Trophoblast cell (in vitro differentiated cells and primary cell): ENCODE measurements at regions not wholly inside any gene's neighbourhood (a gene's known extent, or its start where the extent isn't known, plus 50 kb on each side); places are given as distances from the start of the nearest gene placed in this dataset.

Source experiments
- DNase-seq, 2 donors: peaks; one replicate each; pipeline ENCODE4 v3.0.0-alpha.2; 2016
- H2AFZ ChIP-seq: 2 replicates; pipeline ENCODE4 v1.6.1; 2013; ENCODE audit warnings: low read length, moderate library complexity, mild to moderate bottlenecking; ENCODE audit not compliant: insufficient read depth, poor library complexity
- H2AK5ac ChIP-seq: 2 replicates; pipeline ENCODE4 v1.6.1; 2013; ENCODE audit warnings: mild to moderate bottlenecking, low read length
- H2BK120ac ChIP-seq: 2 replicates; pipeline ENCODE4 v1.6.1; 2013; ENCODE audit warnings: low read length, mild to moderate bottlenecking, moderate library complexity; ENCODE audit not compliant: insufficient read depth, poor library complexity
- H2BK12ac ChIP-seq: 2 replicates; pipeline ENCODE4 v1.6.1; 2013; ENCODE audit warnings: mild to moderate bottlenecking, low read length, moderate library complexity
- H2BK5ac ChIP-seq: 2 replicates; pipeline ENCODE4 v1.6.1; 2013; ENCODE audit warnings: low read length, low read depth, moderate library complexity, mild to moderate bottlenecking; ENCODE audit not compliant: poor library complexity
- H3K14ac ChIP-seq: 2 replicates; pipeline ENCODE4 v1.6.1; 2013; ENCODE audit warnings: mild to moderate bottlenecking, low read length
- H3K18ac ChIP-seq: 2 replicates; pipeline ENCODE4 v1.6.1; 2013; ENCODE audit warnings: mild to moderate bottlenecking, low read length
- H3K23ac ChIP-seq: 2 replicates; pipeline ENCODE4 v1.6.1; 2013; ENCODE audit warnings: low read length
- H3K27ac ChIP-seq: 2 replicates; pipeline ENCODE4 v1.5.1; 2013; ENCODE audit warnings: low read depth, mild to moderate bottlenecking, inconsistent platforms, low read length, moderate library complexity
- H3K27me3 ChIP-seq: 2 replicates; pipeline ENCODE4 v1.6.1; 2013; ENCODE audit warnings: inconsistent platforms, mild to moderate bottlenecking, low read length, moderate library complexity; ENCODE audit not compliant: insufficient read depth
- H3K36me3 ChIP-seq, 2 experiments: 1 replicate in 1 of 2; 2 replicates in 1 of 2; pipeline ENCODE4 v1.6.1; 2013; ENCODE audit warnings: low read length in 2 of 2, mild to moderate bottlenecking in 2 of 2, moderate library complexity in 1 of 2; ENCODE audit not compliant: insufficient read depth in 2 of 2, control insufficient read depth in 1 of 2
- H3K4ac ChIP-seq: 2 replicates; pipeline ENCODE4 v1.6.1; 2013; ENCODE audit warnings: low read depth, mild to moderate bottlenecking, low read length, moderate library complexity
- H3K4me1 ChIP-seq, 2 experiments: 1 replicate in 1 of 2; 2 replicates in 1 of 2; pipeline ENCODE4 v1.6.1; 2013; ENCODE audit warnings: low read length in 2 of 2, mild to moderate bottlenecking in 2 of 2, moderate library complexity in 1 of 2; ENCODE audit not compliant: insufficient read depth in 2 of 2, control insufficient read depth in 1 of 2
- H3K4me2 ChIP-seq: 2 replicates; pipeline ENCODE4 v1.6.1; 2013; ENCODE audit warnings: inconsistent platforms, mild to moderate bottlenecking, low read length, moderate library complexity
- H3K4me3 ChIP-seq: 2 replicates; pipeline ENCODE4 v1.5.1; 2013; ENCODE audit warnings: mild to moderate bottlenecking, low read depth, low read length, inconsistent platforms
- H3K79me1 ChIP-seq: one replicate; pipeline ENCODE4 v1.6.1; 2013; ENCODE audit warnings: low read length
- H3K79me2 ChIP-seq: 2 replicates; pipeline ENCODE4 v1.6.1; 2013; ENCODE audit warnings: low read length, mild to moderate bottlenecking; ENCODE audit not compliant: control insufficient read depth, insufficient read depth, poor library complexity
- H3K9ac ChIP-seq: 2 replicates; pipeline ENCODE4 v1.6.1; 2013; ENCODE audit warnings: mild to moderate bottlenecking, low read length
- H3K9me3 ChIP-seq: 2 replicates; pipeline ENCODE4 v1.6.1; 2013; ENCODE audit warnings: low read depth, mild to moderate bottlenecking, control low read depth, inconsistent platforms, low read length; ENCODE audit not compliant: insufficient read depth
- H4K12ac ChIP-seq: 2 replicates; pipeline ENCODE4 v1.6.1; 2013; ENCODE audit warnings: low read depth, mild to moderate bottlenecking, low read length, moderate library complexity
- H4K8ac ChIP-seq: 2 replicates; pipeline ENCODE4 v1.6.1; 2013; ENCODE audit warnings: low read depth, mild to moderate bottlenecking, low read length, moderate library complexity
- H4K91ac ChIP-seq: one replicate; pipeline ENCODE4 v1.6.1; 2013; ENCODE audit warnings: low read depth, mild to moderate bottlenecking, low read length, moderate library complexity
- WGBS: extraction: QIAGEN DNeasy Blood & Tissue Kit; methylation state at CpG from one replicate; pipeline ENCODE4 v1.1.7; 2013; ENCODE audit warnings: missing lambda C conversion rate; ENCODE audit not compliant: insufficient read length, insufficient coverage; ENCODE audit errors: extremely low coverage; 5-methylcytosine and 5-hydroxymethylcytosine counted together

GRCh38 chr13:37488726-37489125 is 109.8 kb downstream of the POSTN start:
- Histone ChIP-seq H3K23ac (no peak overlapping the region), H3K4me1 (peaks cover 2 to 4% of the 10 kb centered on the region in 2 experiments), H3K79me1 (peaks cover 6% of the 10 kb centered on the region), H3K4me2 (no peak overlapping the region), H3K4me3 (no peak overlapping the region), H4K91ac (no peak overlapping the region), H3K9me3 (no peaks in the 10 kb centered on the region), H2BK12ac (no peak overlapping the region), H4K8ac (no peak overlapping the region), H3K14ac (no peak overlapping the region), H3K36me3 (no peaks in the 10 kb centered on the region), H3K27ac (no peak overlapping the region), H3K79me2 (no peaks in the 10 kb centered on the region), H3K4ac (no peak overlapping the region), H3K9ac (no peak overlapping the region), H2AFZ (no peak overlapping the region), H2BK5ac (no peak overlapping the region), H4K12ac (no peak overlapping the region), H2AK5ac (no peak overlapping the region), H3K27me3 (no peaks in the 10 kb centered on the region), H2BK120ac (no peak overlapping the region), H3K18ac (no peak overlapping the region)
- DNase-seq: no peak

GRCh38 chr13:37486171-37486681 is 112.3 kb downstream of the POSTN start:
- Histone ChIP-seq H3K79me2 (no peaks in the 10 kb centered on the region), H2BK120ac (no peak overlapping the region), H4K12ac (no peak overlapping the region), H3K4me1 (no peaks in the 10 kb centered on the region), H2BK12ac (no peak overlapping the region), H3K9ac (no peak overlapping the region), H3K4me2 (no peak overlapping the region), H4K91ac (no peak overlapping the region), H3K14ac (no peak overlapping the region), H3K9me3 (no peaks in the 10 kb centered on the region), H3K18ac (no peak overlapping the region), H3K79me1 (no peaks in the 10 kb centered on the region), H2BK5ac (no peak overlapping the region), H2AFZ (no peak overlapping the region), H3K27ac (no peak overlapping the region), H3K27me3 (no peaks in the 10 kb centered on the region), H3K23ac (no peak overlapping the region), H4K8ac (no peak overlapping the region), H3K4me3 (no peak overlapping the region), H2AK5ac (no peak overlapping the region), H3K36me3 (no peaks in the 10 kb centered on the region), H3K4ac (no peak overlapping the region)
- no CpG with 5 or more reads among the region's 7 CpGs for WGBS
- DNase-seq: no peak

GRCh38 chr13:37485756-37486155 is 112.8 kb downstream of the POSTN start:
- Histone ChIP-seq H2BK5ac (no peak overlapping the region), H3K23ac (no peak overlapping the region), H3K4ac (no peak overlapping the region), H3K4me1 (no peaks in the 10 kb centered on the region), H3K14ac (no peak overlapping the region), H3K27ac (no peak overlapping the region), H2AFZ (no peak overlapping the region), H4K91ac (no peak overlapping the region), H2AK5ac (no peak overlapping the region), H3K79me1 (no peaks in the 10 kb centered on the region), H3K9ac (no peak overlapping the region), H3K4me3 (no peak overlapping the region), H3K79me2 (no peaks in the 10 kb centered on the region), H4K8ac (no peak overlapping the region), H3K9me3 (no peaks in the 10 kb centered on the region), H2BK12ac (no peak overlapping the region), H3K27me3 (no peaks in the 10 kb centered on the region), H4K12ac (no peak overlapping the region), H3K4me2 (no peak overlapping the region), H3K36me3 (no peaks in the 10 kb centered on the region), H2BK120ac (no peak overlapping the region), H3K18ac (no peak overlapping the region)
- DNase-seq: no peak

- Histone ChIP-seq H3K9me3 (no peaks in the 10 kb centered on the region), H3K27ac (no peak overlapping the region), H2AFZ (no peak overlapping the region), H2BK12ac (no peak overlapping the region), H2BK120ac (no peak overlapping the region), H4K8ac (no peak overlapping the region), H3K4me2 (no peak overlapping the region), H4K12ac (no peak overlapping the region), H3K9ac (no peak overlapping the region), H3K79me2 (no peaks in the 10 kb centered on the region), H3K14ac (no peak overlapping the region), H3K23ac (no peak overlapping the region), H4K91ac (no peak overlapping the region), H2BK5ac (no peak overlapping the region), H3K4ac (no peak overlapping the region), H3K79me1 (no peaks in the 10 kb centered on the region), H3K4me3 (no peak overlapping the region), H3K36me3 (no peaks in the 10 kb centered on the region), H2AK5ac (no peak overlapping the region), H3K4me1 (no peaks in the 10 kb centered on the region), H3K27me3 (no peaks in the 10 kb centered on the region), H3K18ac (no peak overlapping the region)
- no CpG with 5 or more reads among the region's 2 CpGs for WGBS
- DNase-seq: no peak
These were observed 114.5 kb downstream of the POSTN start for GRCh38 chr13:37484056-37484455.
